Upper lobe of left lung (tissue), 4 donors: ENCODE measurements at regions not wholly inside any gene's neighbourhood (a gene's known extent, or its start where the extent isn't known, plus 50 kb on each side); places are given as distances from the start of the nearest gene placed in this dataset.

ENCODE experiments used
- CTCF ChIP-seq, 6 experiments: fragments of 450-650 bp in 4 of 6; fragments of 200-600 bp in 2 of 6; sonication (generic) in 2 of 6; IDR thresholded peaks; one replicate each; pipeline ENCODE4 v1.5.1; 2016 to 2019; ENCODE audit warnings: antibody characterized with exemption in 6 of 6
- POLR2A ChIP-seq, 4 donors: fragments of 450-650 bp; IDR thresholded peaks; one replicate each; pipeline ENCODE4 v1.5.1; 2016 to 2017; ENCODE audit warnings: antibody characterized with exemption in 4 of 4, mild to moderate bottlenecking in 2 of 4
- POLR2AphosphoS5 ChIP-seq, 2 donors: sonication (generic); formaldehyde crosslinking; IDR thresholded peaks; one replicate each; pipeline ENCODE4 v1.5.1; 2017; ENCODE audit warnings: antibody characterized with exemption in 2 of 2

- TF ChIP-seq POLR2A (IDR thresholded peaks at IDR 0.05) = no peak
- TF ChIP-seq CTCF (IDR thresholded peaks at IDR 0.05) = no peak
- TF ChIP-seq POLR2AphosphoS5 (IDR thresholded peaks at IDR 0.05) = no peak
These were observed 143.1 kb downstream of the QRSL1 start for GRCh38 chr6:106772270-106773142.
